Thymus (tissue), 11 donors: ENCODE measurements at regions not wholly inside any gene's neighbourhood (a gene's known extent, or its start where the extent isn't known, plus 50 kb on each side); places are given as distances from the start of the nearest gene placed in this dataset.
"Not testable (repeated sequence)": the region's sequence is repeated elsewhere in the genome, so short reads cannot be mapped to it uniquely, and the experiment has no call there.

Experiments
- DNase-seq, 9 donors: peaks; one replicate each; pipeline ENCODE4 v3.0.0-alpha.2; 2013; ENCODE audit warnings: low spot score in 9 of 9, low read depth in 6 of 9, missing footprints in 1 of 9
- H3K27ac ChIP-seq, 2 donors: one replicate each; pipeline ENCODE4 v1.5.1; 2013; ENCODE audit warnings: control low read depth in 1 of 2, low read depth in 1 of 2, low read length in 1 of 2, mild to moderate bottlenecking in 1 of 2, moderate library complexity in 1 of 2
- H3K27me3 ChIP-seq, 2 donors: one replicate each; pipeline ENCODE4 v1.5.1; 2013; ENCODE audit warnings: low read length in 1 of 2; ENCODE audit not compliant: control insufficient read depth in 2 of 2, insufficient read depth in 1 of 2
- H3K36me3 ChIP-seq, 2 donors: one replicate each; pipeline ENCODE4 v1.5.1; 2013; ENCODE audit warnings: low read length in 1 of 2, mild to moderate bottlenecking in 1 of 2, moderate library complexity in 1 of 2; ENCODE audit not compliant: control insufficient read depth in 2 of 2, insufficient read depth in 2 of 2
- H3K4me1 ChIP-seq, 2 donors: one replicate each; pipeline ENCODE4 v1.5.1; 2013; ENCODE audit warnings: low read length in 2 of 2; ENCODE audit not compliant: control insufficient read depth in 2 of 2, insufficient read depth in 2 of 2
- H3K4me3 ChIP-seq, 2 donors: one replicate each; pipeline ENCODE4 v1.5.1; 2013; ENCODE audit warnings: low read length in 2 of 2, control low read depth in 1 of 2, mild to moderate bottlenecking in 1 of 2
- H3K9me3 ChIP-seq, 2 donors: one replicate each; pipeline ENCODE4 v1.5.1; 2013; ENCODE audit warnings: low read length in 1 of 2, mild to moderate bottlenecking in 1 of 2; ENCODE audit not compliant: control insufficient read depth in 2 of 2, insufficient read depth in 1 of 2
- WGBS: extraction: QIAGEN DNeasy Blood & Tissue Kit; methylation state at CpG from one replicate; pipeline ENCODE4 v1.1.7; 2013; 5-methylcytosine and 5-hydroxymethylcytosine counted together
- donor health status: healthy.

GRCh38 chr13:86253497-86253896 is 454.3 kb upstream of the SLITRK6 start:
- 81% methylated on average over 2 of the region's 5 CpGs for WGBS
- DNase-seq, H3K27me3 ChIP-seq, H3K27ac ChIP-seq, H3K4me3 ChIP-seq, H3K9me3 ChIP-seq, H3K36me3 ChIP-seq, H3K4me1 ChIP-seq: not testable (repeated sequence)

GRCh38 chr13:86255820-86256219 is 456.6 kb upstream of the SLITRK6 start:
- no CpG with 5 or more reads among the region's 2 CpGs for whole genome bisulfite sequencing
- not testable (repeated sequence) for H3K27me3 ChIP-seq, H3K27ac ChIP-seq, H3K9me3 ChIP-seq, H3K4me3 ChIP-seq, H3K36me3 ChIP-seq, DNase-seq, H3K4me1 ChIP-seq

- H3K27ac ChIP-seq: no peak overlapping the region
- H3K4me1 ChIP-seq: no peaks in the 10 kb centered on the region
- DNase-seq: no peak
- no peak overlapping the region for H3K4me3 ChIP-seq
- no peaks in the 10 kb centered on the region for H3K9me3 ChIP-seq
- no peaks in the 10 kb centered on the region for H3K36me3 ChIP-seq
- H3K27me3 ChIP-seq: no peaks in the 10 kb centered on the region
Measured at GRCh38 chr13:86269511-86269910, 470.3 kb upstream of the SLITRK6 start.

GRCh38 chr13:86282442-86282841 is 483.2 kb upstream of the SLITRK6 start:
- no peaks in the 10 kb centered on the region for H3K4me1 ChIP-seq
- H3K27ac ChIP-seq: no peak overlapping the region
- H3K4me3 ChIP-seq: no peak overlapping the region
- WGBS: 3% methylated on average over 2 of the region's 2 CpGs
- H3K27me3 ChIP-seq: no peaks in the 10 kb centered on the region
- peaks cover 0 to 2% of the 10 kb centered on the region in 2 donors for H3K9me3 ChIP-seq
- no peak for DNase-seq
- H3K36me3 ChIP-seq: no peaks in the 10 kb centered on the region

- 95% methylated on average over 3 of the region's 3 CpGs for WGBS
- Histone ChIP-seq H3K27me3 (no peaks in the 10 kb centered on the region), H3K4me3 (no peak overlapping the region), H3K4me1 (no peaks in the 10 kb centered on the region), H3K9me3 (peaks cover 0 to 2% of the 10 kb centered on the region in 2 donors), H3K27ac (no peak overlapping the region), H3K36me3 (no peaks in the 10 kb centered on the region)
- DNase-seq: no peak
Measured at GRCh38 chr13:86283031-86283430, 483.8 kb upstream of the SLITRK6 start.

- Histone ChIP-seq H3K4me3 (no peak overlapping the region), H3K4me1 (no peaks in the 10 kb centered on the region), H3K27ac (no peak overlapping the region), H3K9me3 (no peaks in the 10 kb centered on the region), H3K36me3 (no peaks in the 10 kb centered on the region), H3K27me3 (no peaks in the 10 kb centered on the region)
- no peak for DNase-seq
- 85% methylated on average over 3 of the region's 3 CpGs for WGBS
Measured at GRCh38 chr13:86298725-86299124, 499.5 kb upstream of the SLITRK6 start.

- Histone ChIP-seq H3K9me3 (no peaks in the 10 kb centered on the region), H3K4me1 (no peaks in the 10 kb centered on the region)
Measured at GRCh38 chr13:86299128-86299527, 499.9 kb upstream of the SLITRK6 start.

GRCh38 chr13:86309881-86310280 is 510.7 kb upstream of the SLITRK6 start:
- Histone ChIP-seq H3K4me3 (no peak overlapping the region), H3K36me3 (no peaks in the 10 kb centered on the region), H3K27me3 (no peaks in the 10 kb centered on the region), H3K9me3 (no peaks in the 10 kb centered on the region), H3K4me1 (no peaks in the 10 kb centered on the region), H3K27ac (no peak overlapping the region)
- no peak for DNase-seq
- 90% methylated on average over 1 of the region's 1 CpG for WGBS

More at GRCh38 chr13:86299128-86299527, 499.9 kb upstream of the SLITRK6 start:
- no peaks in the 10 kb centered on the region for H3K27me3 ChIP-seq
- H3K27ac ChIP-seq: no peak overlapping the region
- WGBS: 95% methylated on average over 2 of the region's 2 CpGs
- no peaks in the 10 kb centered on the region for H3K36me3 ChIP-seq
- no peak for DNase-seq
- H3K4me3 ChIP-seq: no peak overlapping the region

GRCh38 chr13:86313421-86313820 is 514.2 kb upstream of the SLITRK6 start:
- H3K27ac ChIP-seq: no peak overlapping the region

GRCh38 chr13:86318450-86318849 is 519.2 kb upstream of the SLITRK6 start:
- peaks cover 0 to 3% of the 10 kb centered on the region in 2 donors for H3K9me3 ChIP-seq
- no peak overlapping the region for H3K27ac ChIP-seq
- H3K27me3 ChIP-seq: no peaks in the 10 kb centered on the region
- whole genome bisulfite sequencing: 95% methylated on average over 3 of the region's 3 CpGs
- H3K36me3 ChIP-seq: no peaks in the 10 kb centered on the region
- H3K4me3 ChIP-seq: no peak overlapping the region
- H3K4me1 ChIP-seq: no peaks in the 10 kb centered on the region
- no peak for DNase-seq

More at GRCh38 chr13:86313421-86313820, 514.2 kb upstream of the SLITRK6 start:
- WGBS: 86% methylated on average over 1 of the region's 1 CpG
- Histone ChIP-seq H3K9me3 (peaks cover 0 to 3% of the 10 kb centered on the region in 2 donors), H3K4me3 (no peak overlapping the region), H3K4me1 (no peaks in the 10 kb centered on the region), H3K27me3 (no peaks in the 10 kb centered on the region), H3K36me3 (no peaks in the 10 kb centered on the region)
- no peak for DNase-seq
